GM12892 (cell line): ENCODE measurements at regions not wholly inside any gene's neighbourhood (a gene's known extent, or its start where the extent isn't known, plus 50 kb on each side); places are given as distances from the start of the nearest gene placed in this dataset.

ENCODE experiments used
- DNase-seq: peaks from one replicate; pipeline ENCODE4 v3.0.0; 2011; ENCODE audit not compliant: insufficient read length
- FAIRE-seq: peaks from 2 replicates; lab custom pipeline; 2011; peaks lifted over from hg19 to GRCh38; lab: Jason Lieb, UNC
- POLR2A ChIP-seq: IDR thresholded peaks from 2 replicates; pipeline ENCODE4 v1.6.1; 2011; ENCODE audit warnings: low read depth, low read length, control low read depth
- POLR2AphosphoS5 ChIP-seq: IDR thresholded peaks from 2 replicates; pipeline ENCODE4 v1.6.1; 2011; ENCODE audit warnings: low read depth, low read length, control low read depth
- TAF1 ChIP-seq: IDR thresholded peaks from 2 replicates; pipeline ENCODE4 v1.6.1; 2011; ENCODE audit warnings: low read depth, mild to moderate bottlenecking, control low read depth, low read length, borderline replicate concordance

DNA sequence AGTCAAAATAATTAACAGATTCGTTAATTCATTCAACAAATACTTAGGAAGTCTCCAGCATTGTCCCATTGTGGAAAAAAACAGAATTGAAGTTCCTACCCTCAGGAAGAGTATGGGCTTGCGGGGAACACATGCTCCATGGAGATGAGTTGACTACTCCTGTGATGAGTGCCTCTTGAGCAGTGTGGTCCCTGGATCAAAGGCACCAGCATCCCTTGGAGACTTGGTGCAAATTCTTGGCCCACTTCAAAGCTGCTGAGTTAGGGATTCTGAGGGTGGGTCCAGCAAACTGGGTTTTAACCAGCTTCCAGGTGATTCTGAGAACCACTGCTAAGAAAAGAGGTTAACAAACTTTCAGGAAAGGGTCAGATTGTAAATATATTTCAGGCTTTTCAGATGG lies 361.6 kb downstream of the MYCN start:
- DNase-seq, result no peak
- no peak for TF ChIP-seq POLR2AphosphoS5
- TF ChIP-seq POLR2A, result no peak
- no peak for TF ChIP-seq TAF1
- FAIRE-seq, result no peak

DNA sequence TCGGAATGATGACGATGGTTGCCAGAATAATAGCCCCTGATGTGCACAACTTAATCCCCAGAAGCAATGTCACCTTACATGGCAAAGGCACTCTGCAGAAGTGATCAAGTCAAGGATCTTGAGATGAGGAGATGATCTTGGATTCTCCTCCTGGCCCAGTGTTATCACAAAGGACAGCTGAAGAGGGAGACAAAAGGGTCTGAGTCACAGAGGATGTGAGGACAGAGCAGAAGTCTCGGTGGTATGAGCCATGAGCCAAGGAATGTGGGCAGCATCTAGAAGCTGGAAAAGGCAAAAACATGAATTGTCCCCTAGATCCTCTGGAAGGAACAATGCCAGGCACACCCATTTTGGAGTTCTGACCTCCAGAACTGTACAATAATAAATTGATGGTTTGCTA lies 358.5 kb downstream of the MYCN start:
- no peak for TF ChIP-seq POLR2A
- no peak for TF ChIP-seq TAF1
- no peak for TF ChIP-seq POLR2AphosphoS5
- FAIRE-seq, result no peak
- DNase-seq, result no peak

- DNase-seq, result no peak
- no peak for FAIRE-seq
- no peak for TF ChIP-seq POLR2AphosphoS5
- no peak for TF ChIP-seq TAF1
- TF ChIP-seq POLR2A, result no peak
Measured at GRCh38 chr2:16296331-16297250, 356.2 kb downstream of the MYCN start.

GRCh38 chr2:16296038-16296290 lies 355.6 kb downstream of the MYCN start:
- no peak for DNase-seq
- TF ChIP-seq POLR2AphosphoS5, result no peak
- no peak for TF ChIP-seq POLR2A
- no peak for TF ChIP-seq TAF1
- no peak for FAIRE-seq

GRCh38 chr2:16294791-16295190 lies 354.4 kb downstream of the MYCN start:
- DNase-seq (no peak), FAIRE-seq (no peak)
- no peak for TF ChIP-seq POLR2A
- no peak for TF ChIP-seq TAF1
- no peak for TF ChIP-seq POLR2AphosphoS5

- no peak for FAIRE-seq
- TF ChIP-seq POLR2A, result no peak
- no peak for TF ChIP-seq POLR2AphosphoS5
- TF ChIP-seq TAF1, result no peak
Measured at GRCh38 chr2:16293871-16294270, 353.5 kb downstream of the MYCN start.

GRCh38 chr2:16293398-16293797 lies 353.0 kb downstream of the MYCN start:
- TF ChIP-seq POLR2A (no peak), TAF1 (no peak), POLR2AphosphoS5 (no peak)
- FAIRE-seq (no peak), DNase-seq (no peak)

More at GRCh38 chr2:16293871-16294270, 353.5 kb downstream of the MYCN start:
- DNase-seq, result no peak

- DNase-seq, result no peak
- no peak for FAIRE-seq
- TF ChIP-seq TAF1 (no peak), POLR2AphosphoS5 (no peak), POLR2A (no peak)
Measured at GRCh38 chr2:16291731-16292550, 351.6 kb downstream of the MYCN start.

DNA sequence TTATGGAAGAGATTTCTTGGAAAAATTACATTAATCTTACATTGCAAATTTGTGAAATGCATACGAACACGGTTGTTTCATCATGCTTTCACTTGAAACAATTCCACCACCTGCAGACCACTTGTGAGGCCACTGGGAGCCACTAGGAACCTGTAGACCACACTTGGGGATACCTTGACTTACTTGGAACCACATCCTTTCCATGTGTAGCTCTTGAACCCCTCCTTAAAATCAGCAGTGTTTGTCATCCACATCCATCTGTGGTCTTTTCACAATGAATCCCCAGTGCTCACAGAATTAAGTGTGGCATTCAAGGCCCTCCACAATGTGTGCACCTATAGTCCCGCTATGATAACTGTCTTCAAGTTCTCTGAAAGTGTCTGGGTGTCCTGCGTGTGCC lies 350.9 kb downstream of the MYCN start:
- DNase-seq, result no peak
- no peak for TF ChIP-seq POLR2AphosphoS5
- no peak for TF ChIP-seq POLR2A
- TF ChIP-seq TAF1, result no peak
- no peak for FAIRE-seq

DNA sequence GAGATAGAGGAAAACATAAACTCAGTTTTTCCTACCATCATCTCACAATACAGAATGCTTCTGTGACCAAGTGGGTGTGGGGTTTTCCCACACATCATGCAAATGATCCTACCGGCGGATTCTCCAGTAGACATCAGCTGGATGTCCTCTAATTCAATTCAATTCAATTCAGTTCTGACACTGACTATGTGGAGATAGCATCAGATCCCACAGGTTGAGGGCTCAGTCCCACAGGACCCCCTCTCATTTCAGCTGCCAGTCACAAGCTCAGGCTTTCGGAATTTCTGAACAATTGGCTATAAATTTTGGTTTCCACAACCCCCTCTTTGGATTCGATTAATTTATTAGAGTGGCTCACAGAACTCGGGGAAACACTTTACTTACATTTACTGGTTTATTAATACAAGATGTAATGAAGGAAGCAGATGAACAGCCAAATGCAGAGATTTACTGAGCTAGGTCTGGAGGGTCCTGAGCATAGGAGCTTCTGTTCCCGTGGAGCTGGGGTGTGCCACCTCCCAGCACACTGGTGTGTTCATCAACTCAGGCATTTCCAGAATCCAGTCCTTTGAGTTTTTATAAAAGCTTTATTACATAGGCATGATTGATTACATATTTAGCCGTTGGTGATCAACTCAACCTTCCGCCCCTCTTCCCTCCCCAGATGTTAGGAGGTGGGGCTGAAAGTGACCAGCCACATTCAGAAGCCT lies 350.1 kb downstream of the MYCN start:
- no peak for TF ChIP-seq POLR2AphosphoS5
- TF ChIP-seq TAF1, result no peak
- no peak for TF ChIP-seq POLR2A
- DNase-seq (no peak), FAIRE-seq (no peak)

- FAIRE-seq (no peak), DNase-seq (no peak)
Measured at GRCh38 chr2:16288371-16289112, 348.2 kb downstream of the MYCN start.

More at GRCh38 chr2:16288371-16289112, 348.2 kb downstream of the MYCN start:
- no peak for TF ChIP-seq TAF1
- TF ChIP-seq POLR2A, result no peak
- TF ChIP-seq POLR2AphosphoS5, result no peak
